Neutrophil (primary cell): ENCODE measurements at regions not wholly inside any gene's neighbourhood (a gene's known extent, or its start where the extent isn't known, plus 50 kb on each side); places are given as distances from the start of the nearest gene placed in this dataset.

Source experiments
- H3K27ac ChIP-seq: fragments of 200-600 bp; sonication (generic); 2 replicates; pipeline ENCODE4 v1.5.1; 2016; ENCODE audit warnings: mild to moderate bottlenecking, moderate library complexity
- H3K27me3 ChIP-seq: fragments of 200-600 bp; sonication (generic); 2 replicates; pipeline ENCODE4 v1.6.0; 2016; ENCODE audit warnings: mild to moderate bottlenecking
- H3K36me3 ChIP-seq: fragments of 200-600 bp; sonication (generic); 2 replicates; pipeline ENCODE4 v1.5.1; 2017
- H3K4me1 ChIP-seq, 2 experiments: fragments of 200-600 bp in 1 of 2; sonication (generic) in 1 of 2; 1 replicate in 1 of 2; 2 replicates in 1 of 2; pipeline versions ENCODE4 v1.5.1 to v1.6.1; 2013 to 2016; ENCODE audit warnings: low read depth in 1 of 2, low read length in 1 of 2, mild to moderate bottlenecking in 1 of 2, moderate library complexity in 1 of 2; ENCODE audit not compliant: control insufficient read depth in 1 of 2, insufficient read depth in 1 of 2
- H3K4me3 ChIP-seq, 2 experiments: fragments of 200-600 bp in 1 of 2; sonication (generic) in 1 of 2; 1 replicate in 1 of 2; 2 replicates in 1 of 2; pipeline ENCODE4 v1.5.1; 2013 to 2016; ENCODE audit warnings: low read depth in 1 of 2, low read length in 1 of 2, mild to moderate bottlenecking in 1 of 2, moderate library complexity in 1 of 2
- H3K9me3 ChIP-seq: fragments of 200-600 bp; sonication (generic); 2 replicates; pipeline ENCODE4 v1.5.1; 2016
- CTCF ChIP-seq: fragments of 200-600 bp; sonication (generic); IDR thresholded peaks from 2 replicates; pipeline ENCODE4 v1.5.1; 2016; ENCODE audit warnings: antibody characterized with exemption

GRCh38 chr10:90204956-90205314 is 503.5 kb downstream of the KIF20B start:
- Histone ChIP-seq H3K36me3 (no peaks in the 10 kb centered on the region), H3K27ac (no peak overlapping the region), H3K4me1 (no peaks in the 10 kb centered on the region), H3K4me3 (no peak overlapping the region), H3K9me3 (no peaks in the 10 kb centered on the region), H3K27me3 (no peaks in the 10 kb centered on the region)
- no peak for TF ChIP-seq CTCF

- Histone ChIP-seq H3K36me3 (no peaks in the 10 kb centered on the region), H3K27ac (no peak overlapping the region), H3K27me3 (no peaks in the 10 kb centered on the region), H3K4me3 (no peak overlapping the region), H3K4me1 (no peaks in the 10 kb centered on the region), H3K9me3 (no peaks in the 10 kb centered on the region)
- no peak for TF ChIP-seq CTCF
These were observed 503.9 kb downstream of the KIF20B start for GRCh38 chr10:90205340-90205739.

GRCh38 chr10:90213346-90213745 is 512.0 kb downstream of the KIF20B start:
- H3K27ac ChIP-seq = no peak overlapping the region
- TF ChIP-seq CTCF = no peak

GRCh38 chr10:90218846-90219245 is 517.5 kb downstream of the KIF20B start:
- H3K36me3 ChIP-seq = no peaks in the 10 kb centered on the region
- H3K27ac ChIP-seq = no peak overlapping the region
- H3K9me3 ChIP-seq = no peaks in the 10 kb centered on the region
- no peaks in the 10 kb centered on the region for H3K4me1 ChIP-seq
- H3K4me3 ChIP-seq = no peak overlapping the region
- TF ChIP-seq CTCF = no peak
- no peaks in the 10 kb centered on the region for H3K27me3 ChIP-seq

More at GRCh38 chr10:90213346-90213745, 512.0 kb downstream of the KIF20B start:
- Histone ChIP-seq H3K36me3 (no peaks in the 10 kb centered on the region), H3K4me1 (no peaks in the 10 kb centered on the region), H3K27me3 (no peaks in the 10 kb centered on the region), H3K4me3 (no peak overlapping the region), H3K9me3 (no peaks in the 10 kb centered on the region)

GRCh38 chr10:90222372-90222771 is 521.0 kb downstream of the KIF20B start:
- no peaks in the 10 kb centered on the region for H3K27me3 ChIP-seq
- no peaks in the 10 kb centered on the region for H3K36me3 ChIP-seq
- no peak for TF ChIP-seq CTCF
- H3K9me3 ChIP-seq = no peaks in the 10 kb centered on the region
- no peak overlapping the region for H3K4me3 ChIP-seq
- no peak overlapping the region for H3K27ac ChIP-seq
- no peaks in the 10 kb centered on the region for H3K4me1 ChIP-seq

- Histone ChIP-seq H3K9me3 (no peaks in the 10 kb centered on the region), H3K4me1 (no peaks in the 10 kb centered on the region), H3K27ac (no peak overlapping the region), H3K36me3 (no peaks in the 10 kb centered on the region), H3K27me3 (no peaks in the 10 kb centered on the region), H3K4me3 (no peak overlapping the region)
- no peak for TF ChIP-seq CTCF
These were observed 521.5 kb downstream of the KIF20B start for GRCh38 chr10:90222939-90223338.
